Ovary (tissue), 3 donors: ENCODE measurements at regions not wholly inside any gene's neighbourhood (a gene's known extent, or its start where the extent isn't known, plus 50 kb on each side); places are given as distances from the start of the nearest gene placed in this dataset.

Experiments used
- EP300 ChIP-seq: sonication (generic); formaldehyde crosslinking; IDR thresholded peaks from one replicate; pipeline ENCODE4 v1.6.1; 2017; ENCODE audit warnings: antibody characterized with exemption
- TF ChIP-seq, protein P1 (sequence below), 3 donors: fragments of 450-650 bp in 2 of 3; fragments of 200-600 bp in 1 of 3; IDR thresholded peaks; one replicate each; pipeline versions ENCODE4 v1.5.1 to v1.8.0; 2016 to 2022; ENCODE audit warnings: antibody characterized with exemption in 3 of 3, mild to moderate bottlenecking in 1 of 3
- donor health status: DM: no; HTN: no; CAD: no.

DNA sequence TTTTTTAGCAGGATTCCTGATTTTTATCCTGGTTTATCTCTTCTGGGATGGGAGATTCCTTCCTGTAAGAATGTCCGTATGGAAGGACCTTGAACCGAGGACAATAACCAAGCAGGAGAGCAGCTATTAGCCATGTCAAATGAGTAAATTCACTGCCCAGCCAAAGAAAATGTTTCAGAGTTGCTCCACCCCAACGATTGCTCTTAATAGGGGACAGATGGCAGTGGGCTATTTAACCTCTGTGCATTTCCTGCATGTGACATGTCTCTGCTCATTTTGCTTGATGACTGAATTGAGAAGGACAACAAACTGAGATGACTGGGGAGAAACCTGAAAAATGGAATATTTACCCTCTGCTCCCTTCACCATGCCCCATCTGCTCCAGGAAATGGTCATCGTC, 479.9 kb upstream of the ZNF462 start:
- TF ChIP-seq, protein P1, sequence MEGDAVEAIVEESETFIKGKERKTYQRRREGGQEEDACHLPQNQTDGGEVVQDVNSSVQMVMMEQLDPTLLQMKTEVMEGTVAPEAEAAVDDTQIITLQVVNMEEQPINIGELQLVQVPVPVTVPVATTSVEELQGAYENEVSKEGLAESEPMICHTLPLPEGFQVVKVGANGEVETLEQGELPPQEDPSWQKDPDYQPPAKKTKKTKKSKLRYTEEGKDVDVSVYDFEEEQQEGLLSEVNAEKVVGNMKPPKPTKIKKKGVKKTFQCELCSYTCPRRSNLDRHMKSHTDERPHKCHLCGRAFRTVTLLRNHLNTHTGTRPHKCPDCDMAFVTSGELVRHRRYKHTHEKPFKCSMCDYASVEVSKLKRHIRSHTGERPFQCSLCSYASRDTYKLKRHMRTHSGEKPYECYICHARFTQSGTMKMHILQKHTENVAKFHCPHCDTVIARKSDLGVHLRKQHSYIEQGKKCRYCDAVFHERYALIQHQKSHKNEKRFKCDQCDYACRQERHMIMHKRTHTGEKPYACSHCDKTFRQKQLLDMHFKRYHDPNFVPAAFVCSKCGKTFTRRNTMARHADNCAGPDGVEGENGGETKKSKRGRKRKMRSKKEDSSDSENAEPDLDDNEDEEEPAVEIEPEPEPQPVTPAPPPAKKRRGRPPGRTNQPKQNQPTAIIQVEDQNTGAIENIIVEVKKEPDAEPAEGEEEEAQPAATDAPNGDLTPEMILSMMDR (IDR thresholded peaks at IDR 0.05) = no peak
- TF ChIP-seq EP300 = no peak
